ENCODE measurements at regions not wholly inside any gene's neighbourhood (a gene's known extent, or its start where the extent isn't known, plus 50 kb on each side); places are given as distances from the start of the nearest gene placed in this dataset.

GRCh38 chr9:82558855-82559630 is 503.9 kb downstream of the RASEF start:
- ATAC-seq (ENCODE audit: insufficient read depth, low FRiP score), result no peak
- peaks cover 0 to 45% (median 3%) of the 10 kb centered on the region in 5 donors for H3K4me1 ChIP-seq (ENCODE audit: control insufficient read depth in 5 of 5, insufficient read depth in 5 of 5, low read length in 5 of 5)
- H3K27ac ChIP-seq (ENCODE audit: low read depth in 1 of 2, low read length in 1 of 2), result no peak overlapping the region
- no peak overlapping the region for H3K9ac ChIP-seq (ENCODE audit: insufficient read depth in 1 of 2, low read length in 2 of 2)
- H3K27me3 ChIP-seq (ENCODE audit: control insufficient read depth in 3 of 3, insufficient read depth in 3 of 3, low read length in 2 of 3), result no peaks in the 10 kb centered on the region
- H3K36me3 ChIP-seq (ENCODE audit: control insufficient read depth in 4 of 4, insufficient read depth in 4 of 4, low read length in 4 of 4), result no peaks in the 10 kb centered on the region
- peaks cover 0 to 6% (median 0%) of the 10 kb centered on the region in 4 donors for H3K9me3 ChIP-seq (ENCODE audit: control insufficient read depth in 4 of 4, insufficient read depth in 3 of 4, low read length in 3 of 4)
- TF ChIP-seq CTCF (IDR thresholded peaks at IDR 0.05; ENCODE audit: control extremely low read depth, extremely low read depth), result no peak
- no peak for DNase-seq
- H3K4me3 ChIP-seq, result no peak overlapping the region
- WGBS, 2 donors, result 81 to 87% methylated on average over 9 of the region's 9 CpGs

GRCh38 chr9:82560036-82560435 is 502.9 kb downstream of the RASEF start:
- TF ChIP-seq CTCF (IDR thresholded peaks at IDR 0.05; ENCODE audit: control extremely low read depth, extremely low read depth), result no peak
- Histone ChIP-seq H3K4me1 (ENCODE audit: control insufficient read depth in 5 of 5, insufficient read depth in 5 of 5, low read length in 5 of 5) (peaks cover 0 to 35% (median 3%) of the 10 kb centered on the region in 5 donors), H3K9ac (ENCODE audit: insufficient read depth in 1 of 2, low read length in 2 of 2) (no peak overlapping the region), H3K9me3 (ENCODE audit: control insufficient read depth in 4 of 4, insufficient read depth in 3 of 4, low read length in 3 of 4) (peaks cover 0 to 8% (median 0%) of the 10 kb centered on the region in 4 donors), H3K4me3 (no peak overlapping the region), H3K36me3 (ENCODE audit: control insufficient read depth in 4 of 4, insufficient read depth in 4 of 4, low read length in 4 of 4) (no peaks in the 10 kb centered on the region), H3K27ac (ENCODE audit: low read depth in 1 of 2, low read length in 1 of 2) (no peak overlapping the region), H3K27me3 (ENCODE audit: control insufficient read depth in 3 of 3, insufficient read depth in 3 of 3, low read length in 2 of 3) (no peaks in the 10 kb centered on the region)
- DNase-seq (no peak), ATAC-seq (ENCODE audit: insufficient read depth, low FRiP score) (no peak)
- WGBS, 2 donors, result 73 to 85% methylated on average over 1 of the region's 1 CpG

GRCh38 chr9:82560457-82560904 is 502.5 kb downstream of the RASEF start:
- no peak for TF ChIP-seq CTCF (IDR thresholded peaks at IDR 0.05; ENCODE audit: control extremely low read depth, extremely low read depth)
- 58 to 63% methylated on average over 9 of the region's 9 CpGs for WGBS, 2 donors
- peaks cover 0 to 8% (median 0%) of the 10 kb centered on the region in 4 donors for H3K9me3 ChIP-seq (ENCODE audit: control insufficient read depth in 4 of 4, insufficient read depth in 3 of 4, low read length in 3 of 4)
- peaks cover 0 to 31% (median 3%) of the 10 kb centered on the region in 5 donors for H3K4me1 ChIP-seq (ENCODE audit: control insufficient read depth in 5 of 5, insufficient read depth in 5 of 5, low read length in 5 of 5)
- H3K27ac ChIP-seq (ENCODE audit: low read depth in 1 of 2, low read length in 1 of 2), result peak overlapping the region in 1 of 2 donors; percentile 55
- DNase-seq, result peak; percentile 35 to 68 (median 54)
- peak; percentile 61 for ATAC-seq (ENCODE audit: insufficient read depth, low FRiP score)
- no peaks in the 10 kb centered on the region for H3K36me3 ChIP-seq (ENCODE audit: control insufficient read depth in 4 of 4, insufficient read depth in 4 of 4, low read length in 4 of 4)
- H3K27me3 ChIP-seq (ENCODE audit: control insufficient read depth in 3 of 3, insufficient read depth in 3 of 3, low read length in 2 of 3), result no peaks in the 10 kb centered on the region
- H3K9ac ChIP-seq (ENCODE audit: insufficient read depth in 1 of 2, low read length in 2 of 2), result no peak overlapping the region
- no peak overlapping the region for H3K4me3 ChIP-seq

Measured in lung (tissue), 11 donors.